VCaP (cell line): ENCODE measurements at regions not wholly inside any gene's neighbourhood (a gene's known extent, or its start where the extent isn't known, plus 50 kb on each side); places are given as distances from the start of the nearest gene placed in this dataset.
"Not testable (repeated sequence)": the region's sequence is repeated elsewhere in the genome, so short reads cannot be mapped to it uniquely, and the experiment has no call there.

Experiments used
- H3K27ac ChIP-seq: fragments of 450-650 bp; 2 replicates; pipeline ENCODE4 v1.5.1; 2017
- TF ChIP-seq, protein P1 (sequence below): fragments of 450-650 bp; conservative IDR thresholded peaks from 2 replicates; pipeline ENCODE4 v1.5.1; 2017; ENCODE audit warnings: mild to moderate bottlenecking, moderate library complexity

- H3K27ac ChIP-seq = no peak overlapping the region
- TF ChIP-seq, protein P1, sequence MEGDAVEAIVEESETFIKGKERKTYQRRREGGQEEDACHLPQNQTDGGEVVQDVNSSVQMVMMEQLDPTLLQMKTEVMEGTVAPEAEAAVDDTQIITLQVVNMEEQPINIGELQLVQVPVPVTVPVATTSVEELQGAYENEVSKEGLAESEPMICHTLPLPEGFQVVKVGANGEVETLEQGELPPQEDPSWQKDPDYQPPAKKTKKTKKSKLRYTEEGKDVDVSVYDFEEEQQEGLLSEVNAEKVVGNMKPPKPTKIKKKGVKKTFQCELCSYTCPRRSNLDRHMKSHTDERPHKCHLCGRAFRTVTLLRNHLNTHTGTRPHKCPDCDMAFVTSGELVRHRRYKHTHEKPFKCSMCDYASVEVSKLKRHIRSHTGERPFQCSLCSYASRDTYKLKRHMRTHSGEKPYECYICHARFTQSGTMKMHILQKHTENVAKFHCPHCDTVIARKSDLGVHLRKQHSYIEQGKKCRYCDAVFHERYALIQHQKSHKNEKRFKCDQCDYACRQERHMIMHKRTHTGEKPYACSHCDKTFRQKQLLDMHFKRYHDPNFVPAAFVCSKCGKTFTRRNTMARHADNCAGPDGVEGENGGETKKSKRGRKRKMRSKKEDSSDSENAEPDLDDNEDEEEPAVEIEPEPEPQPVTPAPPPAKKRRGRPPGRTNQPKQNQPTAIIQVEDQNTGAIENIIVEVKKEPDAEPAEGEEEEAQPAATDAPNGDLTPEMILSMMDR = no peak
These were observed 157.1 kb upstream of the SPRY2 start for GRCh38 chr13:80497978-80498377.

DNA sequence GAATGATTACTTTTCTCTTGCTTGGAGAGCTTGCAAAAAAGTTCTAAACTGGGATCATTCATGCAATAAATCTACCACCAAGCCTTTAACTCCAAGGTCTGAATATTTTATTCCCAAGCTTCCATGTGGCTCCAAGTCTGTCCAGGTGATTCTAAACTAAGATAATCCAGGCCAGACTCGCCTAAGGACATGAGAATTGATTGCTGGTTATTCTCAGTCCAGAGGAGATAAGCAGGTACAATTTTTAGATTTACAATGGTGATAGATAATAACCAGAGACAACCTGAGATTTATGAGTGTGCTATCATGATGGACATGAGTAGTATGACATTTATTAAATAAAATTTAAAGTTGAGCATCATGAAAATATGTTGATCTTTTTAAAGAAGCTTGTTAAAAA is 156.5 kb upstream of the SPRY2 start:
- no peak overlapping the region for H3K27ac ChIP-seq
- TF ChIP-seq, protein P1 = no peak

- no peak overlapping the region for H3K27ac ChIP-seq
- TF ChIP-seq, protein P1 = no peak
These were observed 155.9 kb upstream of the SPRY2 start for GRCh38 chr13:80496721-80497397.

- H3K27ac ChIP-seq = not testable (repeated sequence)
These were observed 149.6 kb upstream of the SPRY2 start for GRCh38 chr13:80490491-80490943.

DNA sequence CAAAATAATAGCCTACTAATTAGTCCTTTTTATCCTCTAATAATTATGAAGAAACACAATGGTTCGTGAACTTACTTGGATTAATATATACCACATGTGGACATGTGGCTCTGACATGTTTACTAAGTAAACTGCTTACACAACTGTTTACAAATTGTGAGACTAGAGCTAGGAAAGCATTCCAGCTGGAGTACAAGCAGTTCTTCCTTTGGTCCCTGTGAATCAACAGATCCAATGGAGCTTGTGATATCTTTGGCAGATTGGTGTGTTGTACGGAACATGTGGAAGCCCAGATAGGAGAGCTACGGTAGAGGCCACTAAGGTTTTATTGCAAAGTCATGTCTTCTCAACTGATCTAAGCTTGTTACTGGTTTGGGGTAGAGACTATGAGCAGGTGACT is 145.5 kb upstream of the SPRY2 start:
- TF ChIP-seq, protein P1 = no peak

DNA sequence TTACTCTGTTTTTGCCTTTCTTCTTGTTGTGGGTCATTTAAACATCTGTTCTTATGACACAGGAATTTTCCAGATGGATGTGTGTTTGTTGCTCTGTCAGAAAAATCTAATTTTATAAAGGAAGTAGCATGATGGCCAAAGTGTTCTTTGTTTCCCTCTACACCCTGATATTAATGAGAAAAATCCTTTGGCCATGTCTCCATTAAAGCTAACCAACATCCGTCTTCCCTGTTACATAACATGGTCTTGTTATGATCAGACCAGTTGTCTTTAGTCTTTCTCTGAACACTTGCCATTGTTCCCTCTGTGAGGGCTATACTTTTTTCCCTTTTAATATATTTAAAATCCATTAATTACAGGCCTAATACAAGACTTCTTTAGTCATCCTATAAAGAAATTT is 142.2 kb upstream of the SPRY2 start:
- no peak overlapping the region for H3K27ac ChIP-seq
- TF ChIP-seq, protein P1 = no peak

More for the DNA sequence above, 145.5 kb upstream of the SPRY2 start:
- H3K27ac ChIP-seq = no peak overlapping the region

- no peak overlapping the region for H3K27ac ChIP-seq
- TF ChIP-seq, protein P1 = no peak
These were observed 140.7 kb upstream of the SPRY2 start for GRCh38 chr13:80481588-80481987.

GRCh38 chr13:80477661-80478443 is 136.9 kb upstream of the SPRY2 start:
- TF ChIP-seq, protein P1 = no peak

More at GRCh38 chr13:80477661-80478443, 136.9 kb upstream of the SPRY2 start:
- H3K27ac ChIP-seq = no peak overlapping the region
